ENCODE measurements at regions not wholly inside any gene's neighbourhood (a gene's known extent, or its start where the extent isn't known, plus 50 kb on each side); places are given as distances from the start of the nearest gene placed in this dataset.
"Not testable (repeated sequence)": the region's sequence is repeated elsewhere in the genome, so short reads cannot be mapped to it uniquely, and the experiment has no call there.

DNA sequence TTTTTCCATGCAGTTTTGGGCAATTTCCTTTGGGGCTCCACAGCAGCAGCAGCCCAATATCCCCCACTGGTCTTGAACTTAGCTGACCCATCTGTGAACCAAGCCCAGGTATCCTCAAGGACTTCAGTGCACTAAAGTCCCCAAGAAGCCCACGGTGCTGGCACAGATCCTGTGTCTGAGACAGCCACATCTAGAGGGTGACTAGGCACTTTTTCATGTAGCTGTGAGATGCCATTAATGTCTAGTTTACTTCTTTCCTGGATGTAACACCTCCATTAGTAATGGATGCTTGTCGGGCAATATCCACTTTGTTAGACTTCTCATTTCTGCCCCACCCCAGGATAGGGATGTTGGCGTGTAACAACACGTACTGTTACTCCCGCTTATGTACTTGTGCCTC lies 117.9 kb downstream of the GPCPD1 start:
- DNase-seq (ENCODE audit: low spot score), result no peak

DNA sequence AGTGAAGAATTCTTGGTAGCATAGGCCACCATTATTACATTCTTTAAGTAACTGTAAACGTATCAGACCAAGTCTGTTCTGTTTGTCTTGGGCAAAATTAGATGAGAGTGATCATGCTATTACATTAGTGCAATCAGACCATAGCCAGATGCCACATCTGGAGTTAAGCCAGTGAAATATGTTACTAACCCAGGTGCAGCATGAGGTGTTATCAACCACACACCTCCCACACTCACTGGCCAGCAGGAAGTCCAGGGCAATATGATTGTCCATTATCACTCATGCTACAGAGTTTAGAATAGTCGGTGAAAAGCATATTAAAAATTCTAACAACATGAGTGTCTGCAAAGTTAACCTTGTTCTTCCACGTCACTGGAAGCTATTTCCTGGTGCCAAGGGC lies 119.4 kb downstream of the GPCPD1 start:
- no peak for DNase-seq (ENCODE audit: low spot score)

DNA sequence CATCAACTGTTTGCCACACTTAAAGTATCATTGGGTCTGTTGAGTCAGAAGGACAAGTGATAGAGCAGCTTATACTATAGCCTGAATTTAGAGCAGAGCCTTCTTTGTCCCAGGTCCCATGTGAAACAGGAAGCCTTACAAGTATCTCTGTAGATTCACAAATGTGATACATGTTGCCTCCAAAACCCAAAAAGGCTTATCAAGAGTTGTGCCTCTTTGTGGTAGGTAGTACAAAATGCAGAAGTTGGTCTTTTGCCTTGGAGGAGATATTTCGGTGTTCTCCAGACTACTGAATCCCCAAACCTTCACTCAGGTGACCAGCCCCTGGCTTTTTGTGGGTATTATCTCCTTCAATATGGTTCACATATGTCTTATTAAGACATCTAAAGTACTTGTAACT lies 121.2 kb downstream of the GPCPD1 start:
- DNase-seq (ENCODE audit: low spot score), result no peak

DNA sequence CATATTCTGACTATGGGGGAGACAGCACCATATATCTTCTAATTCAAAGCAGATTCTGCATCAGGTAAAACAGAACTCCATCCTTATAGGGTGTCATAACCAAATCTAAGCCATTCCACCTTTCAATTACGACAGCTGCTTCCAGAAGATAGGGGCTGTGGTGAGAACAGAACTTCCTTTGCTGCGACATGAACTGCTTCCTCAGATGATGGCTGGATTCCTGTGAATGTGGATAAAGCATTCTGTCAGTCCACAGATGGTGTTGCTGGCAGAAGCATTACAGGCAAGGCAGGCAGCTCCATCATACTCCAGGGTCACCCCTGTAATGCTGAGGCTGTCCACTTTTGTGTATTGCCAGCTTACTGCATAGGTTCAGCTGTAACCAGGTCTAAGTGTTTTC lies 122.0 kb downstream of the GPCPD1 start:
- no peak for DNase-seq (ENCODE audit: low spot score)

DNA sequence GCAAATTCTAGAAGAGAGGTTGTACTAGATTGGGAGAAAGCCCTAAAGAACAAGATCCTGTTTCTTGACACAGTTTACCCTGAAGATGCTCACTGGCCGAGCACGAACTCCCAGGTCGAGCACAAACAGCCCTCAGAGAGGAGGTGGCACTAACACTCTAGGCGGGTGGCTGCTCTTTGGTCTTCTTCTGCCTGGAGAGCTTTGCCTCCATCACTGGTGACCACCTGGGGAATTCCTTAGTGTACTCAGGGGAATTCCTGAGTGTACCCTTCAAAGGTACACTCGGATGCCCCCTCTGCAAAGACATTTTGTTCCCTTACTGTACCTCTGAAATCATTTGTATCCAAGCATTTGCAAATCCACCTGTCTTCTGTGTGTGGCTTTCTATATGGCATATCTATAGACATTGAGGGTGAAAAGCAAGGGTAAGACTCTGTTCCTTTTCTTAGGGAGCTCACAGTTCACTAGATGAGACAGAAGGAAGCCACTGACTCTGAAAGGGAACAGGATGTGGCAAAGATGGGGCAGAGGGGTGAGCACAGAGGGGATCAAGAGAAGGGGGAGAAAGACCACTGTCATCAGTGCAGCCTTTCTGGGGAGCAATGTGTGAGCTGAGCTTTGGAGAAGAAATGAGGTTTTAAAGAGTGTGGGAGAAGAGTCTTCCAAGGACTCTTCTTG lies 124.3 kb downstream of the GPCPD1 start:
- no peak for DNase-seq (ENCODE audit: low spot score)

DNA sequence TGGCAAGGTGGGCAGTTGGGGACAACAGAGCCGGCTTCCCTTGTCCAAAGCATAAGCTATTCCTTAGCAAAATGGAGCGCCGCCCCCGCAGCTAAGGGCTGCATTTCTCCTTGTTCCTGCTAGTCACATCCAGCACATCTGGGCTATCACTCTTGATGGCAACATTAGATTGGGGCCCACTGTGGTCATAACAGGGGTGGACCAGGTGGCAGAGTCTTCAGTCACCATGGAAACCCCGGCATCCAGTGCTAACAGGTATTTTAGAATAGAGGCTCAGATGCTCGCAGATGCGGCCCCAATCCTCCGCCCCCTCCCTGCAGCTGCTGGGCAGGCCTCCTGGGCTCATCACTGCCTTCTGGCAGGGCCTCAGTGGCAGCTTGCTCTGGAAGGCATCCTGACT lies 125.9 kb downstream of the GPCPD1 start:
- DNase-seq (ENCODE audit: low spot score), result no peak

DNA sequence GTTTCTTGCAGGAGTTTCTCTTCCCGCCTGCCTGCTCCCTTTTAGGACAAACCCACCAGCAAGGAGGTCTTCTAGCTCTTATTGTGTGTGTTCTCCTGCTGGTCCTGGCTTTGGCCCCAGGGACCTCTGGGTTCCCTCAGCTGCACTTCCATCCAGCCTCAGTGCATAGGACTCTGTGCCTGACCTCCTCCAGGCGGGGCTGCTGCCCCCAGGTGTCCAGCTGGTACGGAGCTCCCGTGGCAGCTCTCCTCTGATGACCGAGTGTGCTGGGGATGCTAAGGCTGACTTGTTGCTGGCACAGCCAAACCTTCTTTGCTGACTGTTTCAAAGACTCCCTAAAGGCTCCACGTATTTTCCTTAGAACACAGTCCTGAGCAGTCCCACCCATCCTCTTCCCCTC lies 126.5 kb downstream of the GPCPD1 start:
- DNase-seq (ENCODE audit: low spot score), result no peak

DNA sequence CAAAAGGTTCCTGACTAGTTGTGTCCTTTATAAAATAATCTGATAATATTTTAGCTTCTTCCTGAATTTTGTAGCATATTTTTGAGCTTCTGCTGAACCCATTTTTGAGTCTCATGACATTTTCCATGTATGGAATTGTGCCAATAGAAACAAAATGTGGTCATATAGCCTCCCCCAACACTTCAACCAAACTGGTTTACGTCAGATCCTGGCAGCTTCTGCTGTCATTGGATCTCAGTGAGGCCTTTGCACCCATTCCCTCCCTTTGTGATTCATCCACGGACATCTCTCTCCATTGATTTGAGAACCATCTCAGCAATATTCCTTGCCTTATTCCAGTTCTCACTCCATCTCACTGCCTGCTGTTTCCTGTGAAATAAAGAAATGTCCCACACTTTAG lies 128.0 kb downstream of the GPCPD1 start:
- DNase-seq (ENCODE audit: low spot score), result no peak

DNA sequence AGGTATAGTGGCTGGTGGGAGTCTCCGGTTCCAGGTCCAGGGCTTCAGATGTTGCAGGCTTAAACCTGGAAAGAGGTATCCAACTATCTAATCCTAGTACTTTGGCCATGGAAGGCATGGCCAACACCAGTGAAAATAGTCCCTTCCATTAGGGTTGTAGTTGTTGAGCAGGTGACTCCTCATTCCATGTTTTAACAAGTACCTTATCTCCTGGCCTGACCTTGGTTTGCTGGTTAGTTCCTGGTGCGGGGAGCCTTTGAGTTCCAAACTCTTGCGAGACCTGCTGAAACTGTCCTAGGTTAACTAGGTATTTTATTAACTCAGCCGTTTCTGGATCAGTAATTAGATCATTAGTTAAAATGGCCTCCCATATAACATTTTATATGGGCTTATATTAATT lies 128.9 kb downstream of the GPCPD1 start:
- no peak for DNase-seq (ENCODE audit: low spot score)

DNA sequence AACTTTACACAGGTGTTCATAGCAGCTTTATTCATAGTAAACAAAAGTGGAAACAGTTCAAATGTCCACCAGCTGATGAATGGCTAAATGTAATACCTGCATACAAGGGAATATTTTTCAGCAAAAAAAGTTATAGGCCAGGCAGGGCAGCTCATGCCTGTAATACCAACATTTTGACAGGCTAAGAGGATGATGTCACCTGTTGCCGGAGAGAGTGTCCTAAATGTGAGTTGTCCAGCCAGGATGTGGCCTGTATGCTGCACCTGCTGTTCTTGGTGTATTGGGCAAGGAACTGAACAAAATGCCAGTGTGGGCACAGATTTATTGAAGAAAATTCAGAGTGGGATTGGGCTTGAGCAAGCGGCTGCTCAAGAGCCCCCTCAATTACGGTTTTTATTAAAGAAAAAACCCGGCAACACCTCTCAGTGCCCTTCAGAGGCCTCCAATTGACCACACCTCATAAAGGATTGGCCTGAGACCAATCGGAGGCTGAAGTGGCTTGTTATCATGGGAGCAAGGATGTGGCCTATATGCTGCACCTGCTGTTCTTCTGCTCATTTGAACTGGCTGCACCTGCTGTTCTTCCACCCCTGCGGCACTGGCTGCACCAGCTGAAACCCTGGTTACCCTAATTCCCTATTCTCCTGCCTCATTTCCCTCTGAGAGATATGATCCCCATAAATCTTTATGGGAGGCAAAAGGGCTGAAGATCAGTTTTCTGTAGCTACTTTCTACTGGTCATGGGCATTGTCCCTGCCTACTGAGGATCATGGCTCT lies 129.8 kb downstream of the GPCPD1 start:
- DNase-seq (ENCODE audit: low spot score), result no peak

DNA sequence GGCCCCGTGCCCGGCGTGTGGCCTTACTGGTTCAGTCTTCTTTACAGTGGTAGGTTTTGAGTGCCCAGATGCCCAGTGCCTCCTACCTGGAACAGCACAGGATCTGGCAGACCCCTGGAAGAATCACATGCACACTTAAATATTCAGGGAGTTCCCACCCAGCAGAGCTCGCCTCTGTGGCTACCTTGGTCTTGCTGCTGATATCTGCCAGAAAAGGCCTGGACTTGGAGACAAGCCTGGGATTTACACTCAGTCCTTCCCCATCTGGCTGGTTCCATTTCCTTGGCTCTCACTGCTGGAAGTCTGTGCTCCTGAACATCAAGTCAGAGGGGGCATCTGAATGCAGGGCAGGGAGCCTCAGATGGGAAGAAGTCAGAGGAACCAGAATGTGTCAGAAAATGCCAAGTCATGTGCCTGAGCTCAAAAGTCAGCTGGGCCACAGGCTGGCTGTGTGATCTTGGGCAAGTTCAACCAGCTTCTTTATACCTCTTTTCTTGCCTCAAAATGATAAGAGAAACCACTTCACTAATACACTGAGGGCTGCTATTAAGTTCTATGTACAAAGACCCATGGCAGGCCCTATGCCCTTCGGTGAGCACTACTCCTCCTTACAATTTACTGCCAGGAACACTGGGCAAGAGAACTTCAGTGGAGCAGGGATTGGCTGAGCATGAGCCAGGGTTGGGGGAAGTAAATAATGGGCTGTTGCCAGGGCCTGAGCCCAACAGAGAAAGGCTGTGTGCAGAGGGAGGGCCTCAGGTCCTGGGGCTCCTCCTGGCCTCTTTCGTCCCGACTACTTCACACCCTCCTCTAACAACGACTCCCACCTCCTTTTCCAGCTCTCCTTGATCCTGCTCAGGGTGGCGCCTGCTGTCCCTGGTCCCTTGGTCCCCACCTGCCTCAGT lies 135.9 kb downstream of the GPCPD1 start:
- no peak for DNase-seq (ENCODE audit: low spot score)

DNA sequence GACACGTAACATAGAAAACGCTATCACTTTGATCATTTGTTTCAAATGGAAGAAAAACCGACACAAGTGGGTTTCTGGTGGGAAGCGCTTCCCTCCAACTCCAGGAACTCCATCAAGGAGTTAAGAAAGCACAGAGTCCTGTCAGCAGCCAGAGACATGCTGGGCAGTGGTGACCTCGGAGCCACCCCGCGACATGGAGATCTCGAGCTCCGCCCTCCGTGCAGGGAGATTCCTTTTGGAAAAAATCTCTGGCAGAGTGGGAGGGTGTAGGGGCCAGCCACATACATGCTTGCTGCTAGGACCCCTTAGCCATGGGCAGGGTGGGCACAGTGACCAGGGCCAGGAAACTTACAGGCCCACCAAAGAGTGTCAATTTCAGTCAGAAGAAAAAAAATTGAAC lies 138.9 kb downstream of the GPCPD1 start:
- DNase-seq (ENCODE audit: low spot score), result not testable (repeated sequence)

DNA sequence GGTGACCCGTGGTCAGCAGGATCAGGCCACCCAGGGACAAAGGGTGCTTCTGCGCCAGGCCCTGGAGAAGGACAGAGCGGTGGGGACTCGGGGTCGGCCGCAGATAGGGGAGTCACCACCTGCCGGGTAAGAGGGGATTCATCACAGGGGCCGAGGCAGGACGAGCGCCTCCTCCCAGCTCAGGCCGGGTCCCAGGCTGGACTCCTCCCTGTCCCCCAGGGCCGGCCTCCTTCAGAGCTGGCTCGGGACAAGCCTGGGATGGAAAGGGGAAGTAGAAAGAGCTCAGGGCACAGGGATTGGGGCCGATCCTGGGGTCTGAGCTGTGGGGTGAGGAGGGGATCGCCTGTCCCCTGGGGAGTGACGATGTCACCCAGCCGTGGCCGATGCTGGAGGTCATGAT lies 139.4 kb downstream of the GPCPD1 start:
- DNase-seq (ENCODE audit: low spot score), result no peak

DNA sequence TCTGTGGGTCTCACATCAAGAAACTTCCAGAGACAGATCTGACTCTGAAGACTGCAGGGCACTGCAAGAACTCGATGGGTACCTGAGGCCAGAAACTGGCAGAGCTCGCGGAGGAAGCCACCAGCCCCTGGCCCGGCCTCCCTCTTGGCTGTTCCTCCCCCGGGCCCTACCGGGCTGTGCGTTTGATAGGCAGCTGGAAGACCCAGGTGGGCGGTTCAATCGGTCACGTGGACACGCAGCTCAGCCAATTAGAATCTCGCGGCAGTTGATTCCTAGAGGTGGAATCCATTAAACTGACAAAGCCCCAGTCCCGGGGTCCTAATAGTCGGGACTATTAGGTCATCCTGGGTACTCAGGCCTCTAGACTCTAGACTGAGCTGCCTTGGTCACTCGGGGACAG lies 139.9 kb downstream of the GPCPD1 start:
- DNase-seq (ENCODE audit: low spot score), result no peak

DNA sequence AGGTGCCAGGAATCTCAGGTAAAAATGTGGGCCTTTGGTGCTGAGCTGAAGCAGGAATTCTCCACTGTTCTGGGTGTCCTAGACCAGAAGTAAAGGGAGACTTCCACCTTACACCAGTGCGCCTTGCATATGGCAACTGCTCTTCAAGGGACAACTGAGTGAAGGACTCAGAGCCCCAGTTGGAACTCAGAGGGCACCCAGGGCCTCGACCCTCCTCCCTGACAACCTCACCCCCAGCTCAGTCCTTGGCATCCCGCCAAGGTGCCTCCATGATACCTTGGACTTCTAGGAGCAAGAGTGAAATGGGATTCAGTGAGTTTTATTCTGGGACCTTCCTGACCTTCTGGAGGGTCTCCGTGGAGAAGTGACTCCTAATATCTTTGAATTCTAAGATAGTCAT lies 140.3 kb downstream of the GPCPD1 start:
- DNase-seq (ENCODE audit: low spot score), result no peak

DNA sequence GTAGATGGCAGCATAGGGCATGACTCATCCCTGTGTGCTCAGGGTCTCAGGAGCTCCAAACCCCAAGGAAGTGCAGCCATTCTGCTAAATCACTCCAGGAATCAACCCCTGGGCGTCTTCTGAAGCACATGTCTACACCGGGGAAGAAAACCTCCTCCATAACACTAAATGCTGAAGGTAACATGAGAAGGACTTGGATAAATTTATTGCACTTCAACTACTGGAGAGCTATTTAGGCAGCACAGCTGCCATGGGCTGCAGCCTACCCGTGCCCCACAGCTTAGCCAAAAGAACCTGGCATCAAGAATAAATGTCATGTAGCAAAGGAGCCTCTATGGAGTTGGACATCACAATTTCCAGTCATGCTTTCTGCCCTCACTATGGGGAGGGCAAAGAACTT lies 141.7 kb downstream of the GPCPD1 start:
- DNase-seq (ENCODE audit: low spot score), result no peak

DNA sequence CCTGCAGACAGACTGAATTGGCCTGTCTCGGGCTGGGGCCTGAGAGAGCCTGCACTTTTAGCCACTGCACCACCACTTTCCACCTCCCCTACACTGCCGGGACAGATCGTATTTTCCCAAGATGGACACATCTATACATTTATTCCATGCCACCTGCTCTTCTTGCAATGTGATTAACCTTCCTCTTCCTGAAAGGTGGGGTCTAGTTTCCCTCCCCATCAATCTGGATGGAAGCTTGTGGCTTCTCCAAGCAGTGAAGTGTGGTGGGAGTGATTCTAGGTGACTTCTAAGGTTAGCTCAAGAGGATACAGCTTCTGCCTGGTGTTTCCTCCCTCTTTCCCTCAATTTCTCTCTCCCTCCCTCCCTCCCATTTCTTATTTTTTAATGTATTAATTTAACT lies 143.7 kb downstream of the GPCPD1 start:
- no peak for DNase-seq (ENCODE audit: low spot score)

DNA sequence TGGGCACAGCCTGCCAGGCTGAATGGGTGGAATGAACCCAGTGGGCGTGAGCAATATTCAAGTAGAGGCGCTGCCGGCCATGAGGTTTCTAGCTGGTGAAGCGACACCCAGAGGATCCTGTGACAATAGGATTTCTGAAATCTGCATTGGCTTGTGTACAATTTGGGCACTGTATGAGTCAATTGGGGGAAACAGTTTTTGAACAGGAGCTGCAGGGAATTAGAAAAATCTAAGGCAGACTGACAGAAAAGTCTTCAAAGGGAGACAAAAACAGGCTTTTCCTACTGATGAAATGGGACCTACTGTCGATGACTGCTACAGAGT lies 145.2 kb downstream of the GPCPD1 start:
- DNase-seq (ENCODE audit: low spot score), result no peak

DNA sequence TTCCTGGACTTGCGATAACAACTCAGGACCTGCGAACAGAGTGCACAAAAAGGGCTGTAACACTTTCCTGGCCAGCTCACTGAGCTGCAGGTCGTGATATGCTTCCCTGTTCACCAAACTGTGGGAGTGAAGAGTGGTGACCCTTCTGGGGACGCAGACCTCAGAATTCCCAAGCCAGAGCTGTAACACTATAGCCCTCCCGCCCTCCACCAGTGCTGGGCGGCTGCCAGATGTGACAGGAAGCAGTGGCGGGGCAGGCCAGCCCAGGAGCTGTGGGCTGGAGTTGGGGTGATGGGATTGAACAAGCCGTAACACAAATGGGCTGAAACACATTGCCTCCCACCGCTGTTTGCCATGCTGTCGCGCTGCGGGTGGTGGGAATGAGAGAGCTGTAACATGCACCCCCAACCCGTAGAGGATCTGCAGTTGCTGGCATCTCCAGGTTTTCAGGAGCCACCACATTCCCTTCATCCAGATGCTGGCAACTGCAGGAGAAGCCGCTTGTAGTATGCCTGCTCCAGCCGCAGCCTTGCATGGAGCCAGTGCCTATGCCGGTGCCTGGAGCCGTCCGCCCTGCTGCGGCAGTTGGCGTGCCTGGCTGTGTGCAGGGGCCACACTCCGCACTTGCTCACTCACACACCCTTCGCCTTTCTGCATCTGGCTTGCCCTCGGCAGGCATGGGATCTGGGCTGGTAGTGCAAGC lies 145.8 kb downstream of the GPCPD1 start:
- DNase-seq (ENCODE audit: low spot score), result no peak

DNA sequence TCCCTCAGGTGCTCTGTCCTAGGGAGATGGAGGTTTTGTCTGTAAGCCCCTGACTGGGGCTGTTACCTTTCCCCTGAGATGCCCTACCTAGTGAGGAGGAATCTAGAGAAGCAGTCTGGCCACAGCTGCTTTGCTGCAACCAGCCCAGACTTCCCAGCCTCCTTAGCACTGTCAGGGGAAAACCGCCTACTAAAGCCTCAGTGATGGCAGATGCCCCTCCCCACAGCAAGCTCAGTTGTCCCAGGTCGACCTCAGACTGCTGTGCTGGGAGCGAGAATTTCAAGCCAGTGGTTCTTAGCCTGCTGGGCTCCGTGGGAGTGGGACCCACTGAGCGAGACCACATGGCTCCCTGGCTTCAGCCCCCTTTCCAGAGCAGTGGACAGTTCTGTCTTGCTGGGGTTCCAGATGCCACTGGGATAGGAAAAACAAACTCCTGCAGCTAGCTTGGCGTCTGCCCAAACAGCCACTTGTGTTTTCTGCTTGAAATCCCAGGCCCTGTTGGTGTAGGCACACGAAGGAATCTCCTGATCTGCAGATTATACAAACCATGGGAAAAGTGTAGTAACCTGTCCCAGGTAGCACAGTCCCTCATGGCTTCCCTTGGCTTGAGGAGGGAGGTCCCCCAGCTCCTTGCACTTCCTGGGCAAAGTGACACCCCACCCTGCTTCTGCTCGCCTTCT lies 146.4 kb upstream of the PROKR2 start:
- DNase-seq (ENCODE audit: low spot score), result no peak

DNA sequence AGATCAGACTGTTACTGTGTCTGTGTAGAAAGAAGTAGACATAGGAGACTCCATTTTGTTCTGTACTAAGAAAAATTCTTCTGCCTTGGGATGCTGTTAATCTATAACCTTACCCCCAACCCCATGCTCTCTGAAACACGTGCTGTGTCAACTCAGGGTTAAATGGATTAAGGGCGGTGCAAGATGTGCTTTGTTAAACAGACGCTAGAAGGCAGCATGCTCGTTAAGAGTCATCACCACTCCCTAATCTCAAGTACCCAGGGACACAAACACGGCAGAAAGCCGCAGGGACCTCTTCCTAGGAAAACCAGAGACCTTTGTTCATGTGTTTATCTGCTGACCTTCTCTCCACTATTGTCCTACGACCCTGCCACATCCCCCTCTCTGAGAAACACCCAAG lies 137.0 kb upstream of the PROKR2 start:
- not testable (repeated sequence) for DNase-seq (ENCODE audit: low spot score)

DNA sequence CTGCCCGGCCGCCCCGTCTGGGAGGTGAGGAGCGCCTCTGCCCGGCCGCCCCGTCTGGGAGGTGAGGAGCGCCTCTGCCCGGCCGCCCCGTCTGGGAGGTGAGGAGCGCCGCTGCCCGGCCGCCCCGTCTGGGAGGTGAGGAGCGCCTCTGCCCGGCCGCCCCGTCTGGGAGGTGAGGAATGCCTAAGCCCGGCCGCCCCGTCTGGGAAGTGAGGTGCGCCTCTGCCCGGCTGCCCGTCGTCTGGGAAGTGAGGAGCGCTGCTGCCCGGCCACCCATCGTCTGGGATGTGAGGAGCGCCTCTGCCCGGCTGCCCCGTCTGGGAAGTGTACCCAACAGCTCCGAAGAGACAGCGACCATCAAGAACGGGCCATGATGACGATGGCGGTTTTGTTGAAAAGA lies 136.6 kb upstream of the PROKR2 start:
- not testable (repeated sequence) for DNase-seq (ENCODE audit: low spot score)

Data from COLO829 (cell line).